Chondrocyte (in vitro differentiated cells): ENCODE measurements at regions not wholly inside any gene's neighbourhood (a gene's known extent, or its start where the extent isn't known, plus 50 kb on each side); places are given as distances from the start of the nearest gene placed in this dataset.

Experiments used
- DNase-seq: peaks from one replicate; pipeline ENCODE4 v3.0.0; 2021; ENCODE audit warnings: mixed read lengths, low spot score
- H3K27ac Mint-ChIP-seq: one replicate; pipeline ENCODE4 v1.8.0; 2021; ENCODE audit warnings: mild to moderate bottlenecking, moderate library complexity, mixed read lengths; ENCODE audit not compliant: unreplicated experiment
- H3K27me3 Mint-ChIP-seq: 2 replicates; pipeline ENCODE4 v1.8.0; 2021; ENCODE audit warnings: low read depth, mixed read lengths
- H3K36me3 Mint-ChIP-seq: 2 replicates; pipeline ENCODE4 v1.8.0; 2021; ENCODE audit warnings: low read depth, mixed read lengths
- H3K4me1 Mint-ChIP-seq: 2 replicates; pipeline ENCODE4 v1.8.0; 2021; ENCODE audit warnings: low read depth, mild to moderate bottlenecking, mixed read lengths
- H3K4me3 Mint-ChIP-seq: one replicate; pipeline ENCODE4 v1.8.0; 2021; ENCODE audit warnings: mild to moderate bottlenecking, moderate library complexity, mixed read lengths; ENCODE audit not compliant: unreplicated experiment
- H3K9me3 Mint-ChIP-seq: 2 replicates; pipeline ENCODE4 v1.8.0; 2021; ENCODE audit warnings: low read depth, mixed read lengths
- CTCF ChIP-seq: fragments of 200-600 bp; sonication (generic); IDR thresholded peaks from 2 replicates; pipeline ENCODE4 v1.5.0; 2021; ENCODE audit warnings: antibody characterized with exemption, mild to moderate bottlenecking, moderate library complexity

GRCh38 chr6:139713900-139714506 lies 339.6 kb upstream of the CITED2 start:
- no peaks in the 10 kb centered on the region for H3K36me3 Mint-ChIP-seq
- no peak overlapping the region for H3K27ac Mint-ChIP-seq
- no peaks in the 10 kb centered on the region for H3K27me3 Mint-ChIP-seq
- peaks cover 16% of the 10 kb centered on the region for H3K4me1 Mint-ChIP-seq
- no peak for DNase-seq
- no peak for TF ChIP-seq CTCF
- H3K4me3 Mint-ChIP-seq: no peak overlapping the region
- H3K9me3 Mint-ChIP-seq: no peaks in the 10 kb centered on the region

- Mint-ChIP-seq H3K4me3 (no peak overlapping the region), H3K27ac (no peak overlapping the region), H3K27me3 (no peaks in the 10 kb centered on the region), H3K36me3 (no peaks in the 10 kb centered on the region), H3K4me1 (peaks cover 22% of the 10 kb centered on the region), H3K9me3 (no peaks in the 10 kb centered on the region)
- DNase-seq: no peak
- no peak for TF ChIP-seq CTCF
These were observed 339.0 kb upstream of the CITED2 start for GRCh38 chr6:139713424-139713823.

- Mint-ChIP-seq H3K36me3 (no peaks in the 10 kb centered on the region), H3K27me3 (no peaks in the 10 kb centered on the region), H3K9me3 (no peaks in the 10 kb centered on the region), H3K4me3 (no peak overlapping the region), H3K27ac (no peak overlapping the region), H3K4me1 (peaks cover 27% of the 10 kb centered on the region)
- no peak for DNase-seq
- TF ChIP-seq CTCF: no peak
These were observed 338.4 kb upstream of the CITED2 start for GRCh38 chr6:139712830-139713229.

GRCh38 chr6:139711804-139712585 lies 337.5 kb upstream of the CITED2 start:
- no peak for TF ChIP-seq CTCF
- no peaks in the 10 kb centered on the region for H3K27me3 Mint-ChIP-seq
- no peaks in the 10 kb centered on the region for H3K36me3 Mint-ChIP-seq
- no peaks in the 10 kb centered on the region for H3K9me3 Mint-ChIP-seq
- H3K4me3 Mint-ChIP-seq: no peak overlapping the region
- peaks cover 27% of the 10 kb centered on the region for H3K4me1 Mint-ChIP-seq
- no peak for DNase-seq
- no peak overlapping the region for H3K27ac Mint-ChIP-seq

- Mint-ChIP-seq H3K27me3 (no peaks in the 10 kb centered on the region), H3K4me3 (no peak overlapping the region), H3K4me1 (peaks cover 27% of the 10 kb centered on the region), H3K27ac (no peak overlapping the region), H3K36me3 (no peaks in the 10 kb centered on the region), H3K9me3 (no peaks in the 10 kb centered on the region)
- no peak for TF ChIP-seq CTCF
- DNase-seq: no peak
These were observed 336.1 kb upstream of the CITED2 start for GRCh38 chr6:139710556-139710955.
